ENCODE measurements at regions not wholly inside any gene's neighbourhood (a gene's known extent, or its start where the extent isn't known, plus 50 kb on each side); places are given as distances from the start of the nearest gene placed in this dataset.
"Not testable (repeated sequence)": the region's sequence is repeated elsewhere in the genome, so short reads cannot be mapped to it uniquely, and the experiment has no call there.

GRCh38 chr18:66916834-66917233 lies 312.9 kb upstream of the CDH19 start:
- Histone ChIP-seq H3K9ac (ENCODE audit: insufficient read depth in 1 of 2, low read length in 2 of 2) (no peak overlapping the region), H3K27me3 (ENCODE audit: control insufficient read depth in 3 of 3, insufficient read depth in 3 of 3, low read length in 2 of 3) (no peaks in the 10 kb centered on the region), H3K9me3 (ENCODE audit: control insufficient read depth in 4 of 4, insufficient read depth in 3 of 4, low read length in 3 of 4) (no peaks in the 10 kb centered on the region), H3K27ac (ENCODE audit: low read depth in 1 of 2, low read length in 1 of 2) (no peak overlapping the region), H3K4me3 (no peak overlapping the region), H3K36me3 (ENCODE audit: control insufficient read depth in 4 of 4, insufficient read depth in 4 of 4, low read length in 4 of 4) (no peaks in the 10 kb centered on the region), H3K4me1 (ENCODE audit: control insufficient read depth in 5 of 5, insufficient read depth in 5 of 5, low read length in 5 of 5) (no peaks in the 10 kb centered on the region)
- ATAC-seq (ENCODE audit: insufficient read depth, low FRiP score), result no peak
- TF ChIP-seq CTCF (IDR thresholded peaks at IDR 0.05; ENCODE audit: control extremely low read depth, extremely low read depth), result no peak
- DNase-seq, result no peak

GRCh38 chr18:66900837-66901236 lies 296.9 kb upstream of the CDH19 start:
- no peak for TF ChIP-seq CTCF (IDR thresholded peaks at IDR 0.05; ENCODE audit: control extremely low read depth, extremely low read depth)
- no peak for DNase-seq
- H3K9ac ChIP-seq (ENCODE audit: insufficient read depth in 1 of 2, low read length in 2 of 2), result no peak overlapping the region
- no peak for ATAC-seq (ENCODE audit: insufficient read depth, low FRiP score)
- H3K27ac ChIP-seq (ENCODE audit: low read depth in 1 of 2, low read length in 1 of 2), result no peak overlapping the region
- H3K9me3 ChIP-seq (ENCODE audit: control insufficient read depth in 4 of 4, insufficient read depth in 3 of 4, low read length in 3 of 4), result no peaks in the 10 kb centered on the region
- no peak overlapping the region for H3K4me3 ChIP-seq
- H3K4me1 ChIP-seq (ENCODE audit: control insufficient read depth in 5 of 5, insufficient read depth in 5 of 5, low read length in 5 of 5), result no peaks in the 10 kb centered on the region
- no peaks in the 10 kb centered on the region for H3K27me3 ChIP-seq (ENCODE audit: control insufficient read depth in 3 of 3, insufficient read depth in 3 of 3, low read length in 2 of 3)
- no peaks in the 10 kb centered on the region for H3K36me3 ChIP-seq (ENCODE audit: control insufficient read depth in 4 of 4, insufficient read depth in 4 of 4, low read length in 4 of 4)

- DNase-seq (no peak), ATAC-seq (ENCODE audit: insufficient read depth, low FRiP score) (no peak)
- no peak overlapping the region for H3K9ac ChIP-seq (ENCODE audit: insufficient read depth in 1 of 2, low read length in 2 of 2)
- H3K36me3 ChIP-seq (ENCODE audit: control insufficient read depth in 4 of 4, insufficient read depth in 4 of 4, low read length in 4 of 4), result no peaks in the 10 kb centered on the region
- H3K4me3 ChIP-seq, result no peak overlapping the region
- no peak overlapping the region for H3K27ac ChIP-seq (ENCODE audit: low read depth in 1 of 2, low read length in 1 of 2)
- no peaks in the 10 kb centered on the region for H3K4me1 ChIP-seq (ENCODE audit: control insufficient read depth in 5 of 5, insufficient read depth in 5 of 5, low read length in 5 of 5)
- no peak for TF ChIP-seq CTCF (IDR thresholded peaks at IDR 0.05; ENCODE audit: control extremely low read depth, extremely low read depth)
- H3K27me3 ChIP-seq (ENCODE audit: control insufficient read depth in 3 of 3, insufficient read depth in 3 of 3, low read length in 2 of 3), result no peaks in the 10 kb centered on the region
- no peaks in the 10 kb centered on the region for H3K9me3 ChIP-seq (ENCODE audit: control insufficient read depth in 4 of 4, insufficient read depth in 3 of 4, low read length in 3 of 4)
Observed at GRCh38 chr18:66895631-66896030, 291.7 kb upstream of the CDH19 start.

GRCh38 chr18:66894851-66895250 lies 291.0 kb upstream of the CDH19 start:
- Histone ChIP-seq H3K36me3 (ENCODE audit: control insufficient read depth in 4 of 4, insufficient read depth in 4 of 4, low read length in 4 of 4) (no peaks in the 10 kb centered on the region), H3K27me3 (ENCODE audit: control insufficient read depth in 3 of 3, insufficient read depth in 3 of 3, low read length in 2 of 3) (no peaks in the 10 kb centered on the region), H3K9me3 (ENCODE audit: control insufficient read depth in 4 of 4, insufficient read depth in 3 of 4, low read length in 3 of 4) (no peaks in the 10 kb centered on the region), H3K27ac (ENCODE audit: low read depth in 1 of 2, low read length in 1 of 2) (no peak overlapping the region), H3K9ac (ENCODE audit: insufficient read depth in 1 of 2, low read length in 2 of 2) (no peak overlapping the region), H3K4me3 (no peak overlapping the region), H3K4me1 (ENCODE audit: control insufficient read depth in 5 of 5, insufficient read depth in 5 of 5, low read length in 5 of 5) (no peaks in the 10 kb centered on the region)
- 75 to 80% methylated on average over 3 of the region's 3 CpGs for WGBS, 2 donors
- no peak for TF ChIP-seq CTCF (IDR thresholded peaks at IDR 0.05; ENCODE audit: control extremely low read depth, extremely low read depth)
- DNase-seq, result no peak
- ATAC-seq (ENCODE audit: insufficient read depth, low FRiP score), result no peak

- H3K9ac ChIP-seq (ENCODE audit: insufficient read depth in 1 of 2, low read length in 2 of 2); DNase-seq; H3K27me3 ChIP-seq (ENCODE audit: control insufficient read depth in 3 of 3, insufficient read depth in 3 of 3, low read length in 2 of 3); H3K4me3 ChIP-seq; H3K4me1 ChIP-seq (ENCODE audit: control insufficient read depth in 5 of 5, insufficient read depth in 5 of 5, low read length in 5 of 5); H3K27ac ChIP-seq (ENCODE audit: low read depth in 1 of 2, low read length in 1 of 2); H3K9me3 ChIP-seq (ENCODE audit: control insufficient read depth in 4 of 4, insufficient read depth in 3 of 4, low read length in 3 of 4); ATAC-seq (ENCODE audit: insufficient read depth, low FRiP score); H3K36me3 ChIP-seq (ENCODE audit: control insufficient read depth in 4 of 4, insufficient read depth in 4 of 4, low read length in 4 of 4): not testable (repeated sequence)
- WGBS, 2 donors, result 92 to 95% methylated on average over 13 of the region's 13 CpGs
Observed at GRCh38 chr18:66892388-66892787, 288.5 kb upstream of the CDH19 start.
